ENCODE measurements at regions not wholly inside any gene's neighbourhood (a gene's known extent, or its start where the extent isn't known, plus 50 kb on each side); places are given as distances from the start of the nearest gene placed in this dataset.

- Histone ChIP-seq H3K36me3 (ENCODE audit: control insufficient read depth in 1 of 2, insufficient read depth in 2 of 2, low read depth in 1 of 2, low read length in 2 of 2) (no peaks in the 10 kb centered on the region), H2BK15ac (ENCODE audit: low read depth, poor library complexity, severe bottlenecking) (no peak overlapping the region)
Measured at GRCh38 chrX:68938244-68939004, 109.6 kb downstream of the EFNB1 start.

GRCh38 chrX:68937581-68937980 lies 108.8 kb downstream of the EFNB1 start:
- Histone ChIP-seq H3K79me1 (replicated peaks; ENCODE audit: low read length, poor library complexity, severe bottlenecking) (no peaks in the 10 kb centered on the region), H3K27me3 (ENCODE audit: control insufficient read depth in 1 of 2, insufficient read depth in 1 of 2, low read length in 2 of 2) (peaks cover 0 to 18% of the 10 kb centered on the region in 2 experiments), H2BK120ac (ENCODE audit: low read depth, low read length) (no peak overlapping the region), H3K14ac (ENCODE audit: low read length in 2 of 2) (no peak overlapping the region), H3K36me3 (ENCODE audit: control insufficient read depth in 1 of 2, insufficient read depth in 2 of 2, low read depth in 1 of 2, low read length in 2 of 2) (no peaks in the 10 kb centered on the region), H3K9me3 (ENCODE audit: control insufficient read depth, low read length) (no peaks in the 10 kb centered on the region), H2AFZ (ENCODE audit: low read depth, low read length) (no peak overlapping the region), H2BK5ac (ENCODE audit: low read depth, low read length, poor library complexity, severe bottlenecking) (no peak overlapping the region), H3K27ac (ENCODE audit: low read length, poor library complexity, severe bottlenecking) (no peak overlapping the region), H3K4me1 (ENCODE audit: control insufficient read depth, insufficient read depth, low read depth, low read length) (peaks cover 8% of the 10 kb centered on the region), H4K8ac (ENCODE audit: low read length) (no peak overlapping the region), H3K4me2 (ENCODE audit: low read length, poor library complexity, severe bottlenecking) (no peak overlapping the region), H2BK15ac (ENCODE audit: low read depth, poor library complexity, severe bottlenecking) (no peak overlapping the region), H3K9ac (ENCODE audit: low read length) (no peak overlapping the region), H2BK12ac (ENCODE audit: low read length in 2 of 2) (no peak overlapping the region), H3K4ac (ENCODE audit: low read depth in 1 of 2, low read length in 2 of 2) (no peak overlapping the region), H2AK5ac (ENCODE audit: low read length, severe bottlenecking) (no peak overlapping the region), H3K23ac (ENCODE audit: low read length in 2 of 2) (no peak overlapping the region), H3K4me3 (ENCODE audit: insufficient read depth in 1 of 2, low read depth in 1 of 2, low read length in 2 of 2) (no peak overlapping the region), H4K91ac (ENCODE audit: low read length) (no peak overlapping the region), H3K18ac (ENCODE audit: low read depth in 1 of 2, low read length in 2 of 2) (no peak overlapping the region)
- no peak for DNase-seq
- 95% methylated on average over 1 of the region's 2 CpGs for WGBS

More at GRCh38 chrX:68938244-68939004, 109.6 kb downstream of the EFNB1 start:
- Histone ChIP-seq H4K91ac (ENCODE audit: low read length) (no peak overlapping the region), H3K4me2 (ENCODE audit: low read length, poor library complexity, severe bottlenecking) (no peak overlapping the region), H3K79me1 (replicated peaks; ENCODE audit: low read length, poor library complexity, severe bottlenecking) (no peaks in the 10 kb centered on the region), H3K4ac (ENCODE audit: low read depth in 1 of 2, low read length in 2 of 2) (no peak overlapping the region), H3K4me1 (ENCODE audit: control insufficient read depth, insufficient read depth, low read depth, low read length) (peaks cover 8% of the 10 kb centered on the region), H3K9me3 (ENCODE audit: control insufficient read depth, low read length) (no peaks in the 10 kb centered on the region), H3K18ac (ENCODE audit: low read depth in 1 of 2, low read length in 2 of 2) (no peak overlapping the region), H2AK5ac (ENCODE audit: low read length, severe bottlenecking) (no peak overlapping the region), H2AFZ (ENCODE audit: low read depth, low read length) (no peak overlapping the region), H3K27me3 (ENCODE audit: control insufficient read depth in 1 of 2, insufficient read depth in 1 of 2, low read length in 2 of 2) (peaks cover 0 to 23% of the 10 kb centered on the region in 2 experiments), H3K14ac (ENCODE audit: low read length in 2 of 2) (no peak overlapping the region), H3K23ac (ENCODE audit: low read length in 2 of 2) (no peak overlapping the region), H3K4me3 (ENCODE audit: insufficient read depth in 1 of 2, low read depth in 1 of 2, low read length in 2 of 2) (no peak overlapping the region), H3K27ac (ENCODE audit: low read length, poor library complexity, severe bottlenecking) (no peak overlapping the region), H4K8ac (ENCODE audit: low read length) (no peak overlapping the region), H3K9ac (ENCODE audit: low read length) (no peak overlapping the region), H2BK5ac (ENCODE audit: low read depth, low read length, poor library complexity, severe bottlenecking) (no peak overlapping the region), H2BK120ac (ENCODE audit: low read depth, low read length) (no peak overlapping the region), H2BK12ac (ENCODE audit: low read length in 2 of 2) (peak overlapping the region in 1 of 2 experiments; percentile 54)
- peak; percentile 21 for DNase-seq
- WGBS = 32% methylated on average over 1 of the region's 4 CpGs

GRCh38 chrX:68936608-68937007 lies 107.8 kb downstream of the EFNB1 start:
- Histone ChIP-seq H3K4me1 (ENCODE audit: control insufficient read depth, insufficient read depth, low read depth, low read length) (peaks cover 8% of the 10 kb centered on the region), H2AFZ (ENCODE audit: low read depth, low read length) (no peak overlapping the region), H3K79me1 (replicated peaks; ENCODE audit: low read length, poor library complexity, severe bottlenecking) (no peaks in the 10 kb centered on the region), H3K9ac (ENCODE audit: low read length) (peak overlapping the region; percentile 34), H2BK15ac (ENCODE audit: low read depth, poor library complexity, severe bottlenecking) (no peak overlapping the region), H3K27ac (ENCODE audit: low read length, poor library complexity, severe bottlenecking) (no peak overlapping the region), H2AK5ac (ENCODE audit: low read length, severe bottlenecking) (no peak overlapping the region), H2BK5ac (ENCODE audit: low read depth, low read length, poor library complexity, severe bottlenecking) (no peak overlapping the region), H3K4me2 (ENCODE audit: low read length, poor library complexity, severe bottlenecking) (no peak overlapping the region), H3K27me3 (ENCODE audit: control insufficient read depth in 1 of 2, insufficient read depth in 1 of 2, low read length in 2 of 2) (peaks cover 0 to 20% of the 10 kb centered on the region in 2 experiments), H4K8ac (ENCODE audit: low read length) (no peak overlapping the region), H3K23ac (ENCODE audit: low read length in 2 of 2) (no peak overlapping the region), H2BK12ac (ENCODE audit: low read length in 2 of 2) (peak overlapping the region; percentile 39 to 63), H4K91ac (ENCODE audit: low read length) (no peak overlapping the region), H3K4ac (ENCODE audit: low read depth in 1 of 2, low read length in 2 of 2) (no peak overlapping the region), H3K36me3 (ENCODE audit: control insufficient read depth in 1 of 2, insufficient read depth in 2 of 2, low read depth in 1 of 2, low read length in 2 of 2) (no peaks in the 10 kb centered on the region), H3K9me3 (ENCODE audit: control insufficient read depth, low read length) (no peaks in the 10 kb centered on the region), H2BK120ac (ENCODE audit: low read depth, low read length) (peak overlapping the region; percentile 19), H3K18ac (ENCODE audit: low read depth in 1 of 2, low read length in 2 of 2) (peak overlapping the region in 1 of 2 experiments; percentile 72), H3K14ac (ENCODE audit: low read length in 2 of 2) (no peak overlapping the region), H3K4me3 (ENCODE audit: insufficient read depth in 1 of 2, low read depth in 1 of 2, low read length in 2 of 2) (peak overlapping the region in 1 of 2 experiments; percentile 11)
- DNase-seq = peak; percentile 91

GRCh38 chrX:68936126-68936525 lies 107.3 kb downstream of the EFNB1 start:
- H3K9ac ChIP-seq (ENCODE audit: low read length) = peak overlapping the region; percentile 34

More at GRCh38 chrX:68936126-68936525, 107.3 kb downstream of the EFNB1 start:
- peaks cover 8% of the 10 kb centered on the region for H3K4me1 ChIP-seq (ENCODE audit: control insufficient read depth, insufficient read depth, low read depth, low read length)
- no peak overlapping the region for H2BK15ac ChIP-seq (ENCODE audit: low read depth, poor library complexity, severe bottlenecking)
- H3K4me3 ChIP-seq (ENCODE audit: insufficient read depth in 1 of 2, low read depth in 1 of 2, low read length in 2 of 2) = no peak overlapping the region
- no peak overlapping the region for H2BK5ac ChIP-seq (ENCODE audit: low read depth, low read length, poor library complexity, severe bottlenecking)
- H3K27me3 ChIP-seq (ENCODE audit: control insufficient read depth in 1 of 2, insufficient read depth in 1 of 2, low read length in 2 of 2) = peaks cover 0 to 21% of the 10 kb centered on the region in 2 experiments
- no peaks in the 10 kb centered on the region for H3K36me3 ChIP-seq (ENCODE audit: control insufficient read depth in 1 of 2, insufficient read depth in 2 of 2, low read depth in 1 of 2, low read length in 2 of 2)
- peak; percentile 31 for DNase-seq
- H3K79me1 ChIP-seq (replicated peaks; ENCODE audit: low read length, poor library complexity, severe bottlenecking) = no peaks in the 10 kb centered on the region
- H3K4me2 ChIP-seq (ENCODE audit: low read length, poor library complexity, severe bottlenecking) = no peak overlapping the region
- no peak overlapping the region for H3K27ac ChIP-seq (ENCODE audit: low read length, poor library complexity, severe bottlenecking)
- no peak overlapping the region for H3K23ac ChIP-seq (ENCODE audit: low read length in 2 of 2)
- 83% methylated on average over 1 of the region's 4 CpGs for WGBS
- H2BK12ac ChIP-seq (ENCODE audit: low read length in 2 of 2) = peak overlapping the region; percentile 23 to 39
- no peak overlapping the region for H2AFZ ChIP-seq (ENCODE audit: low read depth, low read length)
- peak overlapping the region in 1 of 2 experiments; percentile 48 for H3K18ac ChIP-seq (ENCODE audit: low read depth in 1 of 2, low read length in 2 of 2)
- H2BK120ac ChIP-seq (ENCODE audit: low read depth, low read length) = peak overlapping the region; percentile 19
- H4K8ac ChIP-seq (ENCODE audit: low read length) = peak overlapping the region; percentile 69
- H4K91ac ChIP-seq (ENCODE audit: low read length) = peak overlapping the region; percentile 39
- H3K14ac ChIP-seq (ENCODE audit: low read length in 2 of 2) = no peak overlapping the region
- no peak overlapping the region for H2AK5ac ChIP-seq (ENCODE audit: low read length, severe bottlenecking)
- no peaks in the 10 kb centered on the region for H3K9me3 ChIP-seq (ENCODE audit: control insufficient read depth, low read length)
- H3K4ac ChIP-seq (ENCODE audit: low read depth in 1 of 2, low read length in 2 of 2) = no peak overlapping the region
